ENCODE measurements at regions not wholly inside any gene's neighbourhood (a gene's known extent, or its start where the extent isn't known, plus 50 kb on each side); places are given as distances from the start of the nearest gene placed in this dataset.

DNA sequence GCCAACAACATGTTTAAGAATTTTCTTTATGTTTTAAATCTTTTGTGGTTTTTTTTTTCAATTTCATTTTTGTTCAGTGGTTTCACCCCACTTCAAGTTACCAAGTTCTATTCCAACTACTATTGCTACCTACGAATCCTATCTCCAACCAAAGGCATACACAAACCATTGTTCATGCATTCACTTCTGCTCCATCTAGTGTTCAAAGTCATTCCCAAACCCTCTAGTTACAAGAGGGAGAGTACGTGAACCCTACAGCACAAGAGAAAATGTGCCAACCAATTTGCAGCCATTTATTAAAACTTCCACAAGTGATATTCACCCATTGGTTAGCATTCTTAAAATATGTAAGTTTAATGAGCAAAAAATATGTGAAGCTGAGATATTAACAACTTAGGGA, 295.1 kb upstream of the KYNU start:
- Histone ChIP-seq H3K27ac (no peak overlapping the region), H3K4me3 (no peak overlapping the region), H3K36me3 (no peaks in the 10 kb centered on the region), H3K27me3 (no peaks in the 10 kb centered on the region), H3K4me1 (no peaks in the 10 kb centered on the region), H3K9me3 (no peaks in the 10 kb centered on the region)
- FAIRE-seq, result no peak
- intact Hi-C loops (cut with DNase I), result no loop called here
- TF ChIP-seq, protein P1, sequence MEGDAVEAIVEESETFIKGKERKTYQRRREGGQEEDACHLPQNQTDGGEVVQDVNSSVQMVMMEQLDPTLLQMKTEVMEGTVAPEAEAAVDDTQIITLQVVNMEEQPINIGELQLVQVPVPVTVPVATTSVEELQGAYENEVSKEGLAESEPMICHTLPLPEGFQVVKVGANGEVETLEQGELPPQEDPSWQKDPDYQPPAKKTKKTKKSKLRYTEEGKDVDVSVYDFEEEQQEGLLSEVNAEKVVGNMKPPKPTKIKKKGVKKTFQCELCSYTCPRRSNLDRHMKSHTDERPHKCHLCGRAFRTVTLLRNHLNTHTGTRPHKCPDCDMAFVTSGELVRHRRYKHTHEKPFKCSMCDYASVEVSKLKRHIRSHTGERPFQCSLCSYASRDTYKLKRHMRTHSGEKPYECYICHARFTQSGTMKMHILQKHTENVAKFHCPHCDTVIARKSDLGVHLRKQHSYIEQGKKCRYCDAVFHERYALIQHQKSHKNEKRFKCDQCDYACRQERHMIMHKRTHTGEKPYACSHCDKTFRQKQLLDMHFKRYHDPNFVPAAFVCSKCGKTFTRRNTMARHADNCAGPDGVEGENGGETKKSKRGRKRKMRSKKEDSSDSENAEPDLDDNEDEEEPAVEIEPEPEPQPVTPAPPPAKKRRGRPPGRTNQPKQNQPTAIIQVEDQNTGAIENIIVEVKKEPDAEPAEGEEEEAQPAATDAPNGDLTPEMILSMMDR (IDR thresholded peaks at IDR 0.05), result no peak
- WGBS, 2 donors, result 63 to 66% methylated on average over 2 of the region's 2 CpGs
- no peak for DNase-seq
- no peak for ATAC-seq

DNA sequence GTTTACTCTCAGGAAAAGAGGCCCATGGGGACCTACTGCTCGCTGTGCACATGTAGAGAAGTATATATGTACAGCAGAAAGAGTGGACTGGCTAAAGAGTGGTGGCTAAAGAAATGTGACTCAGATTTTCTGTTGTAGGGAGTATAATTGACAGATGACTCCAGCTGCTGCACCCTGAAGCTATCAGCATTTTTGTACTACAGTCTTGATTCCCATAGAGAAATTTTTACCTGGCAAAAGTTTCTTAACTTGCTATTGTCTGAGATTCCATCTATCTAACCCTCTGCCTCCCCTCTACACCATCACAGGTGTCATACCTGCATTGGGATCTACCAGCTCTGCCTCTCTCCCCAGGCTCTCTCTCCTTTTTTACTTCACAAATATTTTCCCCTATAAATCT, 296.0 kb upstream of the KYNU start:
- Histone ChIP-seq H3K4me1 (no peaks in the 10 kb centered on the region), H3K36me3 (no peaks in the 10 kb centered on the region), H3K27me3 (no peaks in the 10 kb centered on the region), H3K9me3 (no peaks in the 10 kb centered on the region), H3K27ac (no peak overlapping the region), H3K4me3 (no peak overlapping the region)
- WGBS, 2 donors, result 56 to 63% methylated on average over 1 of the region's 1 CpG
- TF ChIP-seq, protein P1 (IDR thresholded peaks at IDR 0.05), result no peak
- DNase-seq, result no peak
- intact Hi-C loops (cut with DNase I), result no loop called here
- no peak for FAIRE-seq
- ATAC-seq, result no peak

DNA sequence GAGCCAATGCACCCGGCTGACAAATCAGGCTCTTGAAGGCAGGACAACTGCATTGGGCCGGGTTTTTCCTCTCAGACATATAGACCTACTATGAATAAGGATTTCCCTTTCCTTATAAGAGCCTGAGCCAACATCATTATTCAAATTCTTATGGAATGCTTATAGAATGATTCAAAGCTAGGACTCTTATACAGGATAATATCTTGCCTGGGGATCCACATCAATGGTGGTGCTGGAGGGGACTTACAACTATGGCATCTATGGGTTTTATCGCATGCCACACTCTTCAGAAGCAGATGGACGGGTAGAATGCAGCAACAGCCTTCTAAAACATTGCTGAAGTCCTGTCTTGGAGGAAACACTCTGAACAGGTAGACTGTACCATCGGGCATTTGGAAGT, 296.8 kb upstream of the KYNU start:
- no peak for FAIRE-seq
- no peak for ATAC-seq
- Histone ChIP-seq H3K4me3 (no peak overlapping the region), H3K27ac (no peak overlapping the region), H3K4me1 (no peaks in the 10 kb centered on the region), H3K9me3 (no peaks in the 10 kb centered on the region), H3K27me3 (no peaks in the 10 kb centered on the region), H3K36me3 (no peaks in the 10 kb centered on the region)
- TF ChIP-seq, protein P1 (IDR thresholded peaks at IDR 0.05), result no peak
- 70 to 76% methylated on average over 5 of the region's 5 CpGs for WGBS, 2 donors
- intact Hi-C loops (cut with DNase I), result no loop called here
- DNase-seq, result no peak

DNA sequence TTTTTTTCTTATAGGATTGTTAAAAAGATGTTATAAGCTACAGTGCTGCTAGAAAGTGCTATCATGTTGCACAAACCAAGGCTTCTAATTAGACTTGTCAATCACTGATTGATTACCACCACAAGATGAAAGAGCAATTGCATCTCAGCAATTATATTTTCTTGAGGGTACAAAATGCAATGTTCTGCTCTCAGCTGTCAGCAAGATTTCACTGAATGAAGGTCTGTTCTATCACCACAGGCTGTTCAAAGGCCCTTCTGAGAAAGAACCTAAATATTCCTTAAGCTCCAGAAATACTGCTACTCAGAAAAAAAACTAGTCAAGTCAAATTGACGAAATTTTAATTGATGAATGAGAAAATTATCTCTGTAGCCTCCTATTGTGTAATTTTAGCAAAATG, 301.9 kb upstream of the KYNU start:
- Histone ChIP-seq H3K9me3 (no peaks in the 10 kb centered on the region), H3K27me3 (no peaks in the 10 kb centered on the region), H3K4me1 (no peaks in the 10 kb centered on the region), H3K36me3 (no peaks in the 10 kb centered on the region), H3K27ac (no peak overlapping the region), H3K4me3 (no peak overlapping the region)
- no peak for DNase-seq
- FAIRE-seq, result no peak
- 33 to 36% methylated on average over 1 of the region's 1 CpG for WGBS, 2 donors
- TF ChIP-seq, protein P1 (IDR thresholded peaks at IDR 0.05), result no peak
- no peak for ATAC-seq
- intact Hi-C loops (cut with DNase I), result no loop called here

DNA sequence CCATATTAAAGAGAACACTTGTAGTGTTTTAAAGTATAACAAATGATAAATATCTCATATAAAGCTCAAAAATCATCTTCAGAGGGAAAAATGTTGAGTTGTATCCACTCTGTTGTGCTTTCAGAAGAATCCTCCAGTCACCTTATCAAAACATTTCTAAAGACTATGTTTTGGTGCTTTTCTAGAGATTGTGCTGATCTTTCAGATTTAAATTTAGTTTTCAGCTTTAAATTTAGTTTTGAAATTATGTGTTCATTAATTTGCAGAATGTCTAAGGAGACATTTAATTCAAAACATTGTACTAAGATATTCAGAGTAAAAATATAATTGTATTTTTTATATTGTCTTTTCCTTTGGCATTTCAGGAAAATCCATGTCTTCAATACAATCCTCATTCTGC, 303.1 kb upstream of the KYNU start:
- TF ChIP-seq, protein P1 (IDR thresholded peaks at IDR 0.05), result no peak
- Histone ChIP-seq H3K36me3 (no peaks in the 10 kb centered on the region), H3K4me3 (no peak overlapping the region), H3K9me3 (no peaks in the 10 kb centered on the region), H3K4me1 (no peaks in the 10 kb centered on the region), H3K27ac (no peak overlapping the region), H3K27me3 (no peaks in the 10 kb centered on the region)
- FAIRE-seq (no peak), ATAC-seq (no peak), DNase-seq (no peak)
- intact Hi-C loops (cut with DNase I), result no loop called here
